GM21381 (cell line): ENCODE measurements at regions not wholly inside any gene's neighbourhood (a gene's known extent, or its start where the extent isn't known, plus 50 kb on each side); places are given as distances from the start of the nearest gene placed in this dataset.

Experiments used
- ATAC-seq: cut with Tn5 transposase; IDR thresholded peaks from one replicate; pipeline ENCODE4 v1.9.1; 2021; ENCODE audit warnings: mild to moderate bottlenecking, moderate library complexity; ENCODE audit not compliant: unreplicated experiment

- ATAC-seq: no peak
Measured at GRCh38 chr13:87872813-87873212, 201.6 kb downstream of the SLITRK5 start.

GRCh38 chr13:87877477-87877876 is 206.3 kb downstream of the SLITRK5 start:
- ATAC-seq: no peak

GRCh38 chr13:87878706-87879105 is 207.5 kb downstream of the SLITRK5 start:
- ATAC-seq: no peak

- no peak for ATAC-seq
Measured at GRCh38 chr13:87884884-87885283, 213.7 kb downstream of the SLITRK5 start.

- ATAC-seq: no peak
Measured at GRCh38 chr13:87887459-87888123, 216.4 kb downstream of the SLITRK5 start.

- no peak for ATAC-seq
Measured at GRCh38 chr13:87889254-87889653, 218.1 kb downstream of the SLITRK5 start.

- ATAC-seq: no peak
Measured at GRCh38 chr13:87893186-87893585, 222.0 kb downstream of the SLITRK5 start.

GRCh38 chr13:87894059-87894458 is 222.9 kb downstream of the SLITRK5 start:
- no peak for ATAC-seq

GRCh38 chr13:87903553-87903952 is 232.4 kb downstream of the SLITRK5 start:
- no peak for ATAC-seq

- no peak for ATAC-seq
Measured at GRCh38 chr13:87906411-87906810, 235.2 kb downstream of the SLITRK5 start.

- no peak for ATAC-seq
Measured at GRCh38 chr13:87907202-87907601, 236.0 kb downstream of the SLITRK5 start.

GRCh38 chr13:87919956-87920355 is 248.8 kb downstream of the SLITRK5 start:
- ATAC-seq: no peak

GRCh38 chr13:87923753-87924152 is 252.6 kb downstream of the SLITRK5 start:
- ATAC-seq: no peak

GRCh38 chr13:87925006-87925405 is 253.8 kb downstream of the SLITRK5 start:
- ATAC-seq: no peak

GRCh38 chr13:87940776-87941175 is 269.6 kb downstream of the SLITRK5 start:
- ATAC-seq: no peak

- no peak for ATAC-seq
Measured at GRCh38 chr13:87941226-87941625, 270.1 kb downstream of the SLITRK5 start.

- no peak for ATAC-seq
Measured at GRCh38 chr13:87942205-87942604, 271.0 kb downstream of the SLITRK5 start.

GRCh38 chr13:87944038-87944437 is 272.9 kb downstream of the SLITRK5 start:
- no peak for ATAC-seq

- ATAC-seq: no peak
Measured at GRCh38 chr13:87952377-87952776, 281.2 kb downstream of the SLITRK5 start.

- no peak for ATAC-seq
Measured at GRCh38 chr13:87953381-87953780, 282.2 kb downstream of the SLITRK5 start.

- no peak for ATAC-seq
Measured at GRCh38 chr13:87954091-87954490, 282.9 kb downstream of the SLITRK5 start.

- no peak for ATAC-seq
Measured at GRCh38 chr13:87961546-87961945, 290.4 kb downstream of the SLITRK5 start.

GRCh38 chr13:87972568-87972967 is 301.4 kb downstream of the SLITRK5 start:
- ATAC-seq: no peak
